Embryonic facial prominence (tissue), 1 donor: ENCODE measurements at regions not wholly inside any gene's neighbourhood (a gene's known extent, or its start where the extent isn't known, plus 50 kb on each side); places are given as distances from the start of the nearest gene placed in this dataset.

Experiments
- DNase-seq: peaks from one replicate; pipeline ENCODE4 v3.0.0-alpha.2; 2016; ENCODE audit errors: extremely low spot score

- no peak for DNase-seq
Measured at GRCh38 chr3:89625945-89626344, 518.5 kb downstream of the EPHA3 start.

- no peak for DNase-seq
Measured at GRCh38 chr3:89628856-89629670, 521.6 kb downstream of the EPHA3 start.

- no peak for DNase-seq
Measured at GRCh38 chr3:89635137-89635536, 527.7 kb downstream of the EPHA3 start.

DNA sequence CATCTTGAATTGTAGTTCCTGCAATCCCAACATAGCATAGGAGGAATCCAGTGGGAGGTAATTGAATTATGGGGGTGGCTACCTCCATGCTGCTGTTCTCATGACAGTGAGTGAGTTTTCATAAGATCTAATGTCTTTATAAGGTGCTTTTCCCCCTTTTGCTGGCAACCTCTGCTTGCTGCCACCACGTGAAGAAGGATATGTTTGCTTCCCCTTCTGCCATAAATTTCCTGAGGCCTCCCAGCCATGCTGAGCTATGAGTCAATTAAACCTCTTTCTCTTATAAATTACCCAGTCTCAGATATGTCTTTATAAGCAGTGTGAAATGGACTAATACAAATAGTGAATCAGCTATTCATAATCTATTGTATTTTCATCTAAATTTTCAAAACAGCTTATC is 537.3 kb downstream of the EPHA3 start:
- DNase-seq: no peak

GRCh38 chr3:89649431-89649830 is 542.0 kb downstream of the EPHA3 start:
- DNase-seq: no peak

- no peak for DNase-seq
Measured at GRCh38 chr3:89654031-89654430, 546.6 kb downstream of the EPHA3 start.

DNA sequence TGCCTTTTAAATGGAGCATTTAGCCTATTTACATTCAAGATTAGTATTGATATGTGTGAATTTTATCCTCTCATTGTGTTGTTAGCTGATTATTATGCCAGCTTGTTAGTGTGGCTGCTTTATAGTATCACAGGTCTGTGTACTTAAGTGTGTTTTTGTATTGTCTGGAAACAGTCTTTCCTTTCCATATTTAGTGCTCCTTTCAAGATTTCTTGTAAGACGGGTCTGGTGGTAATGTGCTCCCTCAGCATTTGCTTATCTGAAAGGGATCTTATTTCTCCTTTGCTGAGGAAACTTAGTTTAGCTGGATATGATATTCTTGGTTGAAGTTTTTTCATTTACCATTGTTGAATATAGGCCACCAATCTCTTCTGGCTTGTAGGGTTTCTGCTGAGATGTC is 549.0 kb downstream of the EPHA3 start:
- DNase-seq: no peak

DNA sequence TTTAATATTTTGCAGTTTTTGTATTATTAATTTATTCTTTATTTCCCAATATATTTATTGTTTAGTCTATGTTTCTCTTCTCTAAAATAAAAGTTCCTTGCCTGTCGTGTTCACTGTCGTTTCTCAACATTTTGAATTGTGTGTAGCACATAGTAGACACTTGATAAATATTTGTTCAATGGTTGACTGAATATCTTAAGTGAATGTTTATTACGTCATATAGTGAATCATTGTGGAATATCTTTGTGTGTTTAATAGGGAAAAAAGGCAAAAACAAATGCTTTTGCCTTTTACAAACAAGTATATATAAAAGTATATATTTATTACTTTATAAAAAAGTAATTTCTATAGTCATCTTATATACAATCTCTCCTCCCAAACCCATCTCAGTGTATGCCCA is 572.3 kb downstream of the EPHA3 start:
- DNase-seq: no peak

DNA sequence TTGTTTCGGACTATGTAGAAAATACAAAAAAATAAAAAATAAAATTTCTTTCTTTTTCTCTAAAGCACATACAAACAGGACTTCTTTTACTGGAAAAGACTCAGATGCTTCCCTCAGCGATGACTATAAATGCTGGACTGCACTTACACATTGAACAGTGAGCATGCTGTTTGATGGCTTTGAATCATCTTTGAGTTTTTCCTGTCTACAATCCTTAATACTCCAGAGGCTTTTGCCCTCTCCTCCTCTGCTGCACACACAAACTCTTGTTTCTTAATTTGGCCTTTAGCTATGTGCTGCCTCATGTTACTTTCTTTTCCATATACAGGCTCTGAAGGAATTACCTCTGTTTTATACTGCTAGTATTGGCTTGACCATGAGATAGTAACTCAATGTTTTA is 575.1 kb downstream of the EPHA3 start:
- no peak for DNase-seq

DNA sequence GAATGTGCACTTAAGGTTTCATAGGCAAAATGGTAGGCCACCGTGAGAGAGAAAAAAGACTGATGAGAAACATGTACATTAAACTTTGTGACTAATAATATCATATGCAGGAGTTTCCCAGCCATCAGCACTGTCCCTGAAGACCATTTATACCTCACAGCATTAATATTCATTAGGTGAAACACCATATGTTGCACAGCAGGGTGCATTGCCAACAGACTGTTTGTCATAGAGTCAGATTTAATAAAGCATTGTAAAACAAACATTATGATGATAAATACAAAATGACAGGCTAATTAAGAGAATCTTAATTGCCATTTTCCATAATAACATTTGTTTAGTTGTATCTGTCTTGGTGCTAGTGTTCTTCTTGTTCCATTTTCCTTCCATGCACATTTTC is 578.3 kb downstream of the EPHA3 start:
- no peak for DNase-seq

DNA sequence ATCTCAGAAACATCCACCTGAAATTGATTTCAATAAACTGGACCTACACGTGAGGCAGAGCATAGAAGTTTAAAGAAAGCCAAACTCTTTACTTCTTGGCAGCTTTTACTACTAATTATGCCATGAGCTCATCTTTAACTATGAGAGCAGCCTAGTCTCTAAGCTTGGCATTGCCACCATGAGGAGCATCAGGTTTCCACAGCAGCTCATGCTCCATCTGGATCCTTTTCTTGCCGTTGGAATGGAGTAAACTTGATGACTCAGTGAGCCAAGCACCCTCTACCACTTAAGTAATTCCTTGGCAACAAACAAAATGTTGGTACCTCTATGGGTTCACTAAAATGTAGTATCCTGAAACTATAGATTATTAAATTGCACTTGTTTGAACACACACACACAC is 583.2 kb downstream of the EPHA3 start:
- DNase-seq: no peak

- no peak for DNase-seq
Measured at GRCh38 chr3:89692601-89693000, 585.2 kb downstream of the EPHA3 start.

DNA sequence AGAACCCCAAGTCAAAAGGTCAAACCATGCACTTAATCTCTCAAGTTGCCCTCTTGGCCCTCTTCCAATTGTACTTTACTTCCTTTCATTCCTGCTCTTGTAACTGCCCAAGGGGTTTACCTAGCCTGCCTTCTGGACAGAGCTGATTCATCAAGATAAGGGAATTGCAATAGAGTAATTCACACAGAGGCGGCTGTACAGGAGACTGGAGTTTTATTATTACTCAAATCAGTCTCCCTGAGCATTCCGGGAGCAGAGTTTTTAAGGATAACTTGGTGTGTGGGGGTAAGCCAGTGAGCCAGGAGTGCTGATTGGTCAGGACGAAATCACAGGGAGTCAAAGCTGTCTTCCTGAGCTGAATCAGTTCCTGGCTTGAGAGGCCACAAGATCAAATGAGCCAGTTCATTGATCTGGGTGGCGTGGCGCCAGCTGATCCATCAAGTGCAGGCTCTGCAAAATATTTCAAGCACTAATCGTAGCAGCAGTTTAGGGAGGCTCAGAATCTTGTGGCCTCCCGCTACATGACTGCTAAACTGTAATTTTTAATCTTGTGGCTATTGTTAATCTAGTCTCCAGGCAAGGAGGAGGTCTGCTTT is 590.0 kb downstream of the EPHA3 start:
- DNase-seq: no peak

- no peak for DNase-seq
Measured at GRCh38 chr3:89698208-89698830, 590.9 kb downstream of the EPHA3 start.

DNA sequence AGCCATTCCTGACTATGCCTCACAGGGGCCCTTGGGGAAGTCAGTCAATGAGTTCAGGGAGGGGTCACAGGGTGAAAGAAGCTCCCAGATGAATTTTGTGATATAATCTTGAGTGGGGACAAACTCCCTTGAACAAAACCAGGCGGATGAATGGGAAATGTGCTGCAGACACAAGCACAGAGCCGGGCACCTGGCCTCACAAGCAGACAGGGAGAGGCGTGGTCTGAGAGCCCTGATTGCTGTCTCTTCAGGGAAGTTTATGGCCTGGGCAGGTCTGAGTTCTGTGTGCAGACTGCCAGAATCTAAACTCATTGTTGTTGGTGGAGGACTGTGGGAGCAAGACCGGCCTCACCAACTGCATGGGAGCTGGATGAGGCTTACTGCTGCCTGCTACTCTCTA is 591.8 kb downstream of the EPHA3 start:
- DNase-seq: no peak

DNA sequence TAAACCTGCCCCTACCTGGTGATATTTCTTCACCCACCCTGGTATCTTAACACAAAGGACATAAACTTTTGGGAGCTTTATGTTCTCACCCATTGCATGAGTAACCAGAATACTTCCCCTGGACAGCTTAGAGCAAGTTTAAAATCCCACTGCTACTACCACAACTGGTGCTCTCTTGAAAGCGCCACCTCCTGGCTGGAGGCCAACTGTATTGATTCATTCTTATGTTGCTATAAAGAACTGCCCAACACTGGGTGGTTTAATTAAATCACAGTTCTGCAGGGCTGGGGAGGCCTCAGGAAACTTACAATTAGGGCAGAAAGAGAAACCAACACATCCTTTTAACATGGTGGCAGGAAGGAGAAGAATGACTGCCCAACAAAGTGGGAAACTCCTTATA is 592.4 kb downstream of the EPHA3 start:
- DNase-seq: no peak

- DNase-seq: no peak
Measured at GRCh38 chr3:89702404-89702803, 595.0 kb downstream of the EPHA3 start.

DNA sequence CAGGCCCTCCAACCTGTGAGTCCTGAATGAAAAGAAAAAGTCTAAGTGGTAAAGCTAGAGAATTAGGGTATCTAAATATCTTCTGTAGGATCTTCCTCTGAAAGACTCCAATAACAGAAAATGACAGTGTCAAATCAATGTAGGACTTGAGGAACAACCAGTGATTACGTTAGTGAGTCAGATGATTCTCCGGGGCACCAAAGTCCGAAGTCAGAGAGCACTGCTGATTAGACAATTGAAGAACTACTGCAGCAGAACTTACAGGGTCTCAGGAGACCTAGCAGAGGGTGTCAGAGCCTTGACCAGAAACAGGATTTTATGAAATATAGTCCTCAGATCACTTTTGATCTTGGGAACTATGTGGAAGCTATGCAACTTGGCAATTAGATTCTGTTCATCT is 605.8 kb downstream of the EPHA3 start:
- no peak for DNase-seq

DNA sequence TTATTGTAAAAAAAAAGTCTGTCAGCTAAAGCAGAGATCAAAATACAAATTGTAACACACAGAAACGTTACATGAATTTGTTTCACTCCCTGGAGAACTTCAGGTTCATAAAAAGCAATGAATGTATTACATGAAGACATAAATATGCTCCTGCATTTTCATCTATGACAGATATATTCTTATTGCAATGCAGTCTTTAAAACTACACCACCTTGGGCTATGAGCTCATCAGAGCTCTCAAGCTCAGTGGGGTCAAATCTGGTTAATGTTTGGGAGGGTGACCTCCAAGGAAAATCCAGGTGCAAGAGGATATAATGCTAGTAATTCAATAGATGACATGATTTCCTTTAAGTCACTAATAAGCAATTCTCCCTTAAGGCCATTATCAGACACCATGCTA is 606.8 kb downstream of the EPHA3 start:
- no peak for DNase-seq

- DNase-seq: no peak
Measured at GRCh38 chr3:89740080-89740880, 632.9 kb downstream of the EPHA3 start.

GRCh38 chr3:89740881-89741177 is 633.4 kb downstream of the EPHA3 start:
- no peak for DNase-seq

DNA sequence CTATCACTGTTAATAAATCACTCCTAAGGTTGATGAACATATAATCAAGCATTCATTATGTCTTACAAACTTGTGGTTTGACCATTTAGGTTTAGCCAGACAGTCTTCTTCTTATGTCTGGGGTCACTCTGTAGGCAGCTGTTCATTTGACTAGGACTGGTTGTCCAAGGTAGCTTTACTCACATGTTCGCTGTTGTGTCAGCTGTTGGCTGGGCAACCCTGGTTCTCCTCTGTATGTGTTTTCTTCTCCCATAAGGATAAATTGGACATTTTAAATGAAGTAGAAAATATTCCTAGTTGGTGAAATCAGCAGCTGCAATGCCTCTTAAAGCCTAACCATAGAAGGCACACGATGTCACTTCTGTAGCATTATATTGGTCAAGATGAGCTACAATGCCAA is 635.1 kb downstream of the EPHA3 start:
- no peak for DNase-seq
